HG02870 (cell line): ENCODE measurements at regions not wholly inside any gene's neighbourhood (a gene's known extent, or its start where the extent isn't known, plus 50 kb on each side); places are given as distances from the start of the nearest gene placed in this dataset.
"Not testable (repeated sequence)": the region's sequence is repeated elsewhere in the genome, so short reads cannot be mapped to it uniquely, and the experiment has no call there.

Source experiments
- ATAC-seq: cut with Tn5 transposase; IDR thresholded peaks from one replicate; pipeline ENCODE4 v1.9.1; 2021; ENCODE audit warnings: mild to moderate bottlenecking, moderate library complexity; ENCODE audit not compliant: unreplicated experiment

- ATAC-seq, result not testable (repeated sequence)
Measured at GRCh38 chr2:22186261-22186828, 1062.6 kb downstream of the TDRD15 start.

GRCh38 chr2:22189893-22190480 lies 1066.2 kb downstream of the TDRD15 start:
- ATAC-seq, result no peak

- no peak for ATAC-seq
Measured at GRCh38 chr2:22194218-22194617, 1070.5 kb downstream of the TDRD15 start.

- no peak for ATAC-seq
Measured at GRCh38 chr2:22196806-22197205, 1073.0 kb downstream of the TDRD15 start.

- ATAC-seq, result no peak
Measured at GRCh38 chr2:22198381-22199283, 1074.9 kb downstream of the TDRD15 start.

- ATAC-seq, result no peak
Measured at GRCh38 chr2:22199994-22200393, 1076.2 kb downstream of the TDRD15 start.

GRCh38 chr2:22209545-22209944 lies 1085.8 kb downstream of the TDRD15 start:
- ATAC-seq, result no peak

GRCh38 chr2:22213237-22213636 lies 1089.5 kb downstream of the TDRD15 start:
- ATAC-seq, result no peak

GRCh38 chr2:22215517-22215916 lies 1091.7 kb downstream of the TDRD15 start:
- ATAC-seq, result no peak

GRCh38 chr2:22217881-22218280 lies 1094.1 kb downstream of the TDRD15 start:
- ATAC-seq, result no peak

- no peak for ATAC-seq
Measured at GRCh38 chr2:22221006-22221405, 1097.2 kb downstream of the TDRD15 start.

- no peak for ATAC-seq
Measured at GRCh38 chr2:22238967-22239366, 1115.2 kb downstream of the TDRD15 start.

- ATAC-seq, result no peak
Measured at GRCh38 chr2:22247466-22247865, 1123.7 kb downstream of the TDRD15 start.

GRCh38 chr2:22248851-22249250 lies 1125.1 kb downstream of the TDRD15 start:
- ATAC-seq, result no peak

GRCh38 chr2:22253171-22253570 lies 1129.4 kb downstream of the TDRD15 start:
- ATAC-seq, result no peak

GRCh38 chr2:22261165-22261564 lies 1123.8 kb upstream of the KLHL29 start:
- ATAC-seq, result no peak

GRCh38 chr2:22270341-22270740 lies 1114.6 kb upstream of the KLHL29 start:
- no peak for ATAC-seq

- no peak for ATAC-seq
Measured at GRCh38 chr2:22273853-22274252, 1111.1 kb upstream of the KLHL29 start.

- ATAC-seq, result no peak
Measured at GRCh38 chr2:22274661-22275060, 1110.3 kb upstream of the KLHL29 start.

- no peak for ATAC-seq
Measured at GRCh38 chr2:22276696-22277095, 1108.3 kb upstream of the KLHL29 start.

GRCh38 chr2:22279541-22279940 lies 1105.4 kb upstream of the KLHL29 start:
- no peak for ATAC-seq

- ATAC-seq, result no peak
Measured at GRCh38 chr2:22281033-22281432, 1103.9 kb upstream of the KLHL29 start.
